GM18505 (cell line): ENCODE measurements at regions not wholly inside any gene's neighbourhood (a gene's known extent, or its start where the extent isn't known, plus 50 kb on each side); places are given as distances from the start of the nearest gene placed in this dataset.

Experiments
- ATAC-seq: cut with Tn5 transposase; IDR thresholded peaks from one replicate; pipeline ENCODE4 v1.9.1; 2021; ENCODE audit not compliant: unreplicated experiment
- POLR2A ChIP-seq: IDR thresholded peaks from 4 replicates; pipeline ENCODE4 v1.6.1; 2011; ENCODE audit warnings: borderline replicate concordance; ENCODE audit not compliant: insufficient read depth, insufficient read length; ENCODE audit errors: extremely low read depth

DNA sequence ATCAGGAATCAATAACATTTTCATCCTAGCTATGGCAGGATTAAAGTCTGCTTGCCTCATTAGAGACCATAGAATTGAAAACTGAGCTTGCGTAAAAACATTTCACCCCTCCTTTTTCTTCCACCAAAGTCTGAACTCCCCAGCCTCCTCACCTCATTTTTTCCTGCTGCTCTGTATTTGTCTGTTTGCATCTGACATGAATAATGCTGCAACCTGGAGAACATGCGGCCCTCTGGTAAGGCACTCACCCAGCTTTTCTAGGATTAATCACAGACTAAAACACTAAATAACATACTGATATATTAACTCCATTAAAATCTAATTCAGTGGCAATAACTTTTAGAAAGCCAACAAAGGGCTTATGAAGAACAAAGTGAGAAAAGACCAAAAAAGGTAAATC lies 677.7 kb upstream of the NRSN1 start:
- TF ChIP-seq POLR2A = no peak

GRCh38 chr6:23454080-23454976 lies 671.7 kb upstream of the NRSN1 start:
- TF ChIP-seq POLR2A = no peak
- ATAC-seq = no peak

More for the DNA sequence above, 677.7 kb upstream of the NRSN1 start:
- ATAC-seq = no peak

GRCh38 chr6:23455754-23456153 lies 670.3 kb upstream of the NRSN1 start:
- no peak for ATAC-seq
- TF ChIP-seq POLR2A = no peak

DNA sequence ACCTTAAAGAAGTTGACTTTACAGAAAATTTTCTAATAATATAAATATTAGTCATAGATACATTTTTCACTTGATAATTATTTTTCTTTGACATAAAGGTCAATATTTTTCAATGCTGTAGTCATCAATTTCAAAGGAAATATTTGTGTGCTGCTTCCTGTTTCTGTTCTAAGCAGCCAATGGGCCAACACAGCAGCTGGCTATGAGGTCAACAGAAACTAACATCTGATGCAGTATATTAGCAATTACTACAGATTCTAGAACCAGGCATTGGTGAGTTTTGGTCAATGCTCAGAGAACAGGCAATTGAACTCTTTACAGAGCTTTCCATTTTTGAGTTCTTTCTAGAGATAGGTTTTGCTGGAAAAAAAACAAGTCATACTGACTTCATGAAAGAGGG lies 669.6 kb upstream of the NRSN1 start:
- TF ChIP-seq POLR2A = no peak
- ATAC-seq = no peak

GRCh38 chr6:23457321-23457720 lies 668.7 kb upstream of the NRSN1 start:
- no peak for TF ChIP-seq POLR2A
- ATAC-seq = no peak

DNA sequence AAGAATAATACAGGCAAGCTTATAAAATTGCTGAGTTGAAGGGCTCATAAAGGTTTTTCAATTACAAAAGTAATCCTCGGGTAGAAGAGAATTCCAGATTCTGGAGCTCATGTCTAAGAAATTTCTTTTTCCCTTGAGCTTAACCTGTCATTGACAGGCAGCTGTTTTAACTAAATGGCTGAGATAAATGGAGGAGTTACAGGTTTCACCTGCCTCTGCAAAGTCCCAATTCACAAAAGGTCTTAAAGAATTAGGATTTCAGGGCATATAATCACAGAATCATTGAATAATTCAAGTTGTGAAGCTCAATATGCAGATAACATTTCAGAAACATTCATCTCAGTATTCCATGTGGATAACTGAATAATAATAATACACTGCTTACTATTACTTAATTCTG lies 660.1 kb upstream of the NRSN1 start:
- no peak for TF ChIP-seq POLR2A
- no peak for ATAC-seq

GRCh38 chr6:23477586-23477985 lies 648.4 kb upstream of the NRSN1 start:
- no peak for ATAC-seq
- TF ChIP-seq POLR2A = no peak

DNA sequence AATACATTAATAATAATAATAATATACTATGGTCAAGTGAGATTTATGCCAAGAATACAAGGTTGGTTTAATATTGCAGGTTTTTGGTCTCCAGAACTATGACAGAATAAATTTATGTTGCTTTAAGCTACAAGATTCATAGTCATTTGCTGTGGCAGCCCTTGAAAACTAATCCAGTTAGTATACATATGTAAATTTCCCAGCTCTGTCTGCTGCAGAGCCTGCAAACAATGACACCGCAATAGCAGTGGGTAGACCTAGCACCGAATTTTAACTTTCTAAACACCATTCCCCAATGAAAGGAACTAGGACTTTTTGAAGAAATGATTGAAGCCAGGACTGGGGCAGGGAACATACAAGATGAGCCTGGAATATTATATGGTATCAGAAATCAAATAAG lies 647.7 kb upstream of the NRSN1 start:
- no peak for ATAC-seq
- TF ChIP-seq POLR2A = no peak

DNA sequence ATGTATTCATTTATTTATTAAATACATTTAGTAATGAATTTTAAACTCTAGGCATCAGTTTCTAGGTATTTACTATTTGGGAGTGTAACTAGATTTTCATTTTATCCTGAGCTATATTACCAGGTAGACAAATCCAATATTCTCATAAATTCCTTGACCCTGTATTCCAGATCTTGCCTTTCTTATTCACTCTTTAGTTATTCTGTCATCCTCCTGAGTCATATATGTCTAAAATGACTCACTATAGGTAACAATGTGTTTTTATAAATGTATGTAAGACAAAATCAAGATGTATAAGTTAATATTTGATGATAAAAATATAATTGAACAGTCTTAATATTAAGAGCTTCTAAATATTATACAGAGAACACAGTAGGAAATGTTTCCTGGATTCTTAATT lies 642.1 kb upstream of the NRSN1 start:
- no peak for TF ChIP-seq POLR2A
- ATAC-seq = no peak

- TF ChIP-seq POLR2A = no peak
- no peak for ATAC-seq
These were observed 631.6 kb upstream of the NRSN1 start for GRCh38 chr6:23494367-23494766.

- TF ChIP-seq POLR2A = no peak
- no peak for ATAC-seq
These were observed 628.0 kb upstream of the NRSN1 start for GRCh38 chr6:23498013-23498412.

GRCh38 chr6:23499549-23499948 lies 626.5 kb upstream of the NRSN1 start:
- no peak for ATAC-seq
- no peak for TF ChIP-seq POLR2A

DNA sequence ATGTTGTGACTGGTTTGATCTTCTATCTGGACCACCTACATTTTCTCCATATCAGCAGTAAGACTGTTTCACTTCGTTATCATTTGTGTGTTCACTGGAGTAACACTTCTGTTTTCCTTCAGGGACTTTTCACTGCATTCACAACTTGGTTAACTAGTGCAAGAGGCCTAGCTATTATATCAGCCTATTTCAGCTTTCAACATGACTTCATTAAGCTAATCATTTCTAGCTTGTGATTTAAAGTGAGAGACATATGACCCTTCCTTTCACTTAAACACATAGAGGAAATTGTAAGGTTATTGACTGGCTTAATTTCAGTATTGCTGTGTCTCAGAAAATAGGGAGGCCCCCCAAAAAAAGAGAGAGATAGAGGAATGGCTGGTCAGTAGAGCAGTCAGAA lies 622.8 kb upstream of the NRSN1 start:
- no peak for TF ChIP-seq POLR2A
- no peak for ATAC-seq

DNA sequence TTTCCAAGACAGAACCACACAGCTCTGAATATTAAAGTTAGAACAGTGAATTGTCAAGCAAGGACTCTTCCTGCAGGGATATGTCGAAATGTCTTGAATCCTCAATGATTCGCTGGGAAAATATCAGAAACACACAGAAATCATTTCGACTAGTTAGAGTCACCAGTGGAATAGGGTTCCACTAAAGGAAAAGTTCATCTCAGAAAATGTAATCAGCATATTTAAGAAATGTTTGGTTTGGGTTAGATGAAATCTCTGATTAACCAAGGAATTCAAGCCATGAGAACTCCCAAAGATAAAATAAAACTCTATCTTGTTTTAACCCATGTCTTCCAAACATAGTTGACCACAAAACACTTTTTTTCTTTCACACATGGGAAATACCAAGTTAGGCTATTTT lies 621.0 kb upstream of the NRSN1 start:
- TF ChIP-seq POLR2A = no peak
- no peak for ATAC-seq

DNA sequence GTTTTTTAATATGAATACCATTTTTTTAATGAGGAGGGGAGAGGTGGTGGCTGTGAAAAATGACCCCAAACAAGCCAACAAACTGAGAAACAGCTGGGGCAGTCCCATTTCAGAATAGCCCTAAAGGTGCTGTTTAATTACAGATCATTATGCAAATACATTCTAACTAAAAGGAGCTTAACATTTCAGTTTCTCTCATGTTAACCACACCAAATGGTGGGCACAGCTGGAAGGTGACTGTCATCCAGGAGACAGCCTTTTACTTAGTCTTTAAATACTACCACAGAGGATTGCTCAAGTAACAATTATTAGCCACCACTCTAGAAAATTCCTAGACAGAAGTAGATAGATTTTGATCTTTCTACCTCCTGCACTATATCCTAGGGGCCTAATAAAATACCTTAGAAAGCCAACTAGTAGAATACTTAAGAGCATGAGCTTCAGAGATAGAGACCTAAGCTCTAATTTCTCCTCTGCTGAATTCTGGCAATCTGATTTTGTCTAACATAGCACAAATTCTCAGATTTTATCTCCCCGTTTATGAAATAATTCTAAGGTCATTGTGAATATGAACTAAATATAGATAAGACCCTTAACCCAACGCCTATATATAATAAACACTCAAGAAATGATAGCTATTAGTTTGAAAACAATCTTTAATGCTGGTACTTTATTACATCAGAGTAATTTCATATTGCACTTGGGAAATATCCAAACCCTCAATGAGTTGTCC lies 615.1 kb upstream of the NRSN1 start:
- ATAC-seq = no peak
- TF ChIP-seq POLR2A = no peak

GRCh38 chr6:23511817-23512216 lies 614.2 kb upstream of the NRSN1 start:
- ATAC-seq = no peak

More at GRCh38 chr6:23511817-23512216, 614.2 kb upstream of the NRSN1 start:
- TF ChIP-seq POLR2A = no peak
